GM21423 (cell line): ENCODE measurements at regions not wholly inside any gene's neighbourhood (a gene's known extent, or its start where the extent isn't known, plus 50 kb on each side); places are given as distances from the start of the nearest gene placed in this dataset.
A peak's percentile ranks its signal among the peaks of the same experiment; 100 is the strongest.

Experiments
- ATAC-seq: cut with Tn5 transposase; IDR thresholded peaks from one replicate; pipeline ENCODE4 v1.9.1; 2021; ENCODE audit warnings: mild to moderate bottlenecking, moderate library complexity; ENCODE audit not compliant: unreplicated experiment

DNA sequence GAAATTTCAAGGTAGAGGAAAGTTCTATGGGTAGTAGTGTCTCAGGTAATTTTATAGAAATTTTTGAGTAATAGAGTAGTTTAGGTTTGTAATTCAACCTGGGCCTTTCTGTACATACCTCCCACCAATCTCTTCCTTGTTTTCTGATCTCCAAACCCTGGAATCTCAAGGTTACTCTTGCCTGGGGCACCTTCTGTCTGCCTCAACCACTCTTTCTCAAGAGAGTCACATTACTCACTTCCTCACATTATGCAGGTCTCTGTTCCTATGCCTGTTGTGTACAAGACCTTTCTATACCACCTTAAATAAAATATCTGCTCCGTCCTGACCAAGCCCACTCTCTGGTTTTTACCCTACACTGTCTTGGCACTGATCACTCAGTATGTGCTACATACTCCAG lies 412.6 kb upstream of the CTNND2 start:
- ATAC-seq, result no peak

DNA sequence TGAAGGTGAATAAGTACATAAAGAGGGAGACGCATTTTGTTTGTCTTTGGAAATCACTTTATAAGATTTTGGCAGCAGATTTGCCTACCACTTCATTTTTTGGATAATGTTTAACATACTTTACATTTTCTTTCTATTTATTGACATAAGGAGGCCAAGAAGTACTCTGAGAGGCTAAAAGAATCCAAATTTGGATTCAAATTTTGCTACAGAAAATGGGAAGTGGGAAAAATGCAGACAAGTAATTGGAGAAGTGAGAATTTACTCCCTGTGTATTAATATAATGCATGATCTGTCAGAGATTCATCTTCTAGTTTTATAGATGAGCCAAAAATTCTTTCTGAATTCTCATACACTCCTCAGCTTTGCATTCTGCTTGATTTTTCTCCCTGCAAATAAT lies 411.2 kb upstream of the CTNND2 start:
- ATAC-seq, result no peak

DNA sequence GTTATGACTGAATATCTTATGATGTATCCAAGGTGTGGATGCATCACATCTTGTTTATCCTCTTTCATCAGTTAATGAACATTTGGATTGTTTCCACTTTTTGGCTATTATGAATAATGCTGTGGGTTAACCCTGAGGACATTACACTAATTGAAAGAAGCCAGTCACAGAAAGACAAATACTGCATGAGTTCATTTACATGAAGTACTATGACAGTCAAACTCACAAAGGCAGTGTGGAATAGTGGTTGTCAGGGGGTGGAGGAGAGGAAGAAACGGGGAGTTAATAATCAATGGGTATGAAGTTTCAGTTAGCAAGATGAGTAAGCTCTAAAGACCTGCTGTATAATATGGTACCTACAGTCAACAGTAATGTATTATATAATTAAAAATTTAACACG lies 409.4 kb upstream of the CTNND2 start:
- peak; percentile 93 for ATAC-seq

DNA sequence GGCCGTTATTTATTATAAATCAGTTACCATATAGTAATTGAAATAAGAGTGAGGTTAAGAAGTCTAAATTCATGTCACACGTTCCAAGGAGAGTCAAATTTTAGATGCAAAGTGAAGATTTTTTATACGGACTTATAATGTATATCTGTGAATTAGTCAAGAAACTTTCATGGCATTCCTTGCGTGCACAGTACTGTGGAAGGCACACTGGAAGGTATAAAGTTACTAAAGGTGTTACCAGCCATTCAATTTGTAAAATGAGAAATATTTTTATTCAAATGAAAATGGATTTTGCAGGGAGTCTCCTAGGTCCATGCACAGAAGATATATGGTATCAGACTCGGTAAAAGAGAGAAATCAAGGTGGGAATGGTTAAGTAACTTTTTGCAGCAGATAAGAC lies 408.1 kb upstream of the CTNND2 start:
- ATAC-seq, result no peak

DNA sequence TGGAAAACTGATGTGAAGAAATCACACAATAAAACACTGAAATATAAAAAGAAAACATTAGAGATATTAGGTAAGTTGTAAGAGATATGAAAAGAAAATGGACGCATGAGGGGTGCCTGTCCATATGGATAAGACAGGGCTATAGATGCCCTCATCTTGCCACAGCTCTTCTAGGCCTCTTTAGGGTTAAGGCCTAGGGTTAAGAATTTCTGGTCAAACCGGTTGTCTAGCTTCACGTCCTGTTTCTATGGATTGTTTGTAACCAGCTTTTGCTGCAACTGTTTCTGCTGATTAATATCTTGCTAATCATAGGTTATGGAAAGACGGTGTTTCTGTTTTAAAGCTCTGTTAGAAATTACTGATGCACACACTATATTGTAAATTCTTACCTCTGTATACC lies 389.9 kb upstream of the CTNND2 start:
- ATAC-seq, result no peak

DNA sequence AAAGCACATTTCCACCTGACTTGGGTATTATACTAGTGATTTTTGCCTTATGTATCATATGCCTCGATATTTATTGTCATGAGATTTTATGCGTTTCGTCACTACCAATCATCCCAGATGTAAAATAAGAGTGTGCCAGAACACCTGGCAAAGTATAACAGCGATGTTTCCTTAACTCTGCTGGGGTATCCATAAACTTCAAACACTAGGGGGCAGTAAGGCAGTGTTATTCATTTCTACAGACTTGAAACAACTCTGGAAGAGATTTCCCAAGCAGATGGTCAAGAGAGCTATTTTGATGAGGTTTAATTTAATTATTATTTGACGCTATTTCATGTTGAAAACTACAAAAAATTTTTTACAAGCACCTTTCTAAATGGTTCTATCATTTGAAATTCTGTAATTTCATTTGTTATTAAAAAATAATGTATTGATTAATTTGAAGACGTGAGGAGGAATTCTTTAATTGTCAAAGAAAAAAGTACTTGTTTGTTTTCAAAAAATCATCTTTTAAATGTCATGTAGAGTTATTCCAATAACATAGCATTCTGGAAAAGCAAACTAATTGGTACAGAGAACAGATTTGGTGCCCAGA lies 388.5 kb upstream of the CTNND2 start:
- no peak for ATAC-seq

DNA sequence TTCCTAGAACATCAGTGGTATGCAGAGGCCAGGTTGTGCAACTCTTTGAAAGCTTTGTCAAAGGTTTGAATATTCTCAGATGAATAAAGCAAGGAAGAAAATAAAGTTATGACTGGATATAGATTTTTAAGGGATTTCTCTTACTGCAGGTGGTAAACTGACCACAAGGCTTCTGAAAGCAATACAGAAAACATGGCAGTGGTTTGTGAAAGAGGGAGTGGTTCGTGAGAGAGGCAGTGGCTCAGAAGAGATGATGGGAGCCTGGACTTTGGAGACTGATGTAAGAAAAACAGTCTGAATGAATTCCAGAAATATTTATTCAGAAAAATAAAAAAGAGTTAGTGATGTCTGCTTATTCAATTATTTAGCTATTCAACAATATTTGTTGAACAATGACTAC lies 380.4 kb upstream of the CTNND2 start:
- no peak for ATAC-seq

DNA sequence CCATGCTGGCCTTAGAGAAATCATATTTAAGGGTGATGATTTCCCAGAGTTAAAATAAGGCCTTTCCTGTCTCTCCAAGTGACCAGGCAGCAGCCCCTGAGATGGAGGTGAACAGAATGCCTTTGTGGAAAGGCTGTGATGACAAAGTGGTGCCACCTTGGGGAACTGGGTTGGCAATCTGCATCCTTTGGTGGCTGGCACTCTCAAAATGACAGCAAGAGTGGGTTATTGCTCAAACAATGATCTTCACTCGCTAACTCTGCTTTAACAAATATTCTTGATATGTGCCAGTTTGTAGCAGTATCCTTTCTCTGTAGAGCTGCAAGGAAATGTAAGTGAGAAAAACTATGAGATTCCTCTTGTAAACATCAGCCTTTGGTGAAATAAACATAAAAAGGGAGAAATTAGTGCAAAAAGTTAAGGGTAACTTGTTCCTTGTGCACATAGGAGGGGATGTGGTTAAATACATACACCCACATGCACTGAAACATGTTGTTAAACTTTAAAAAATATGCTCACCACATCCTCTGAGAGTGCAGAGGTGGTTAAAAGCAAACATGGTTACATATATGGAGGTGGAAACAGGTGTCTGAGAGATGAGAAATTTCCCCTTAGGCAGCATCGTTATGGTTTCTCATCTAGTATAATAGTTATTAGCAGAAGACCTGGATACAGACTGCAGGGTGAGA lies 373.4 kb upstream of the CTNND2 start:
- peak; percentile 98 for ATAC-seq

DNA sequence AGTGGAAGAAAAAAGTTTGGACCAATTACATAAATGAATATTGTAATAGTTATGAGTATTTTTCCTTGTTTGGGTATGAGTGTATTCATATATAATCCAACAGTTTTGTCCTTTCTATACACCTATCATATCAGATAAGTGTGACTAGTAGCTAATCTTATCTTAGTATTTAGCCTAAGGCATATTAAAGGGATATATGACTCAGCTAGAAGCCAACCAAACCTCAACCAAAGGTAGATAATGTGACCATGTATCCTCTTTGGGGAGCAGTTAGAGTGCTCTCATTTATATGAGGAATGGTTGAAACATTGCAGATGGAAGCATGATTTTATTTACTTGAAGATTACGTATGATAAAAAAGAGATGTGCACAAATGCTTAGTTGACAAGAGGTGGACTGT lies 370.0 kb upstream of the CTNND2 start:
- ATAC-seq, result no peak

DNA sequence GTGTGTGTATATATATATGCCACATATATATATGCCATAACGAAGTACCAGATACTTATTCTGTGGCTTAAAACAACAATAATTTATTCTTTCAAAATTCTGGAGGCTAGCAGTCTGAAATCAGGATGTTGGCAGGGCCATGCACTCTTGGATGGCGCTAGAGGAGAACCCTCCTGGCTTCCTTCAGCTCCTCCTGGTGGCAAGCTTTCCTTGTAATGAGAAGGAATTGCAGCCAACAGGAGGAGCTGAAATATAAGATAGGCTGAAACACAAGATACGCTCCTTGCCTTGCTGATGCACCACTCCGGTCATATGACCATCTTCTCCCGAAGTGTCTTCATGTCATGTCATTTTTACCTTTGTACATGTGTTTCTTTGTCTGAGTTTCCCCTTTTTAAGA lies 368.1 kb upstream of the CTNND2 start:
- ATAC-seq, result no peak

DNA sequence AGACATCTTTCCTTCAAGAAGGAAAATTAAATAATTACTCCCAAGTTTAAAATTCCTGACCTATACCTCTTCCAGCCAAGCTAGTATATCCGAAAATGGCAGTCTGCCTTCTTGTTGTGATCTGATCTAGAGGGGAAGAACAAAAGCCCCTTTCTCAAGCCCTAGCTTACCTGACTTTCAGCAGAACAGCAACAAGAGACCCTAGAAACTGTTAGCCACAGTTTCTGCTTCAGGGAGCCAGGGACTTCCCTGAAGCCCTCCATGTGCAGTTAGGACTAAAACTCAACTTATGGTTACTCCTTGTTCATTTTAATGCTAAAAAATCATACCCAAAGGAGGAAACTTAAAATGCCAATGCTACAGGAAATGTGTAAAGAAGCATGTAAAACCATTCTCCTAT lies 366.7 kb upstream of the CTNND2 start:
- no peak for ATAC-seq

DNA sequence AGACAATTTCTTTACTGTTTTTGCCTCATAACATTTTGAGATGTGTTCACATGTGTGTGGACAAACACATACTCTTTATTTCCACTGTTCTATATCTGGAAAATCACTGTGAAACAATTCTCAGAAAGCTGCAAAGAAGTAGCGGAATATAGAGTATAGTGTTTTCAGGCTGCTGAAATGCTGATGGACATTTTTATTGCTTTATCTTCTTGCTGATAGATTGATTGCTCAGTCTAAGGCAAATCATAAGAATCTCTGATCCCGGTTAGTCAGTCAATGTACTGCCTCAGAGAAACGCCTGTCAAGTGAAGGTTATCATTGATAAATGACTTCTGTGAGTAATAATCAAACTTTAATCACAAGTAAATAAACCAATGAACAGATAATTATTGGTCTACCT lies 364.9 kb upstream of the CTNND2 start:
- ATAC-seq, result no peak

DNA sequence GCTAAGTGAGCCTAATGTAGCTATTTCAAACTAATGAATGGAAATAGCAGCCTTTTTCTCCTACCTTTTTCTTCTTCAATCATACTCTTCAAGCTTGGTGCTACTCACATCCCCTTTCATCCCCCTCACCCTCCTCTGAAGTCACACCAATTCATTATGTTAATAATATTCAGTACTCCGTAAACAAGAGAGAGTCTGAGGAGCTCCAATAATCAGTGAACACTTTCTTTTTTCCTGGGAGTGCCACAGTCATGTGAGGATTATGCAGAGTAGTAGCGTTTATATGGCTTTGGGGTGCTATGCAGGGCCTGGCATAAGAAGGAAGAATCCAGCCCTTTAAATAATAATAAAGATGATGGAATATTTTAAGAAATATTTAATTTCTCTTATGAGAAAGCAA lies 354.3 kb upstream of the CTNND2 start:
- no peak for ATAC-seq

DNA sequence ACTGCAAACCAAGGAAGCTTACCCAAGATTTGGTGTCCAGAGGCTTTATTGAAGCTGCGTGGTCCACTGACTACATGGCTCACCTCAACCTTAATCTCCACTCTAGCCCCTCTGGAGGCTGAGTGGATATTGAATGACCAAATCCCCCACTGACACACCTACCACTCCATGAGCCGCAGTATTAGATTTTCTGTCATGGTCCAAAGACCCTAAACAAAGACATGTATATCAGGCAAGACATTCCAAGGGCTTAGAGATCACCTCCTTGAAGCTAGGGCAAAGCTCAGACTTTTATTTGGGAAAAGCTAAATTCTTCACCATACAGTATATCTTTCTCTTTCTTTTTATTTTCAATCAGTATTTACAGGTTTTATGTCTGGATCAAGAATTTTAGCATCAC lies 346.2 kb upstream of the CTNND2 start:
- no peak for ATAC-seq

DNA sequence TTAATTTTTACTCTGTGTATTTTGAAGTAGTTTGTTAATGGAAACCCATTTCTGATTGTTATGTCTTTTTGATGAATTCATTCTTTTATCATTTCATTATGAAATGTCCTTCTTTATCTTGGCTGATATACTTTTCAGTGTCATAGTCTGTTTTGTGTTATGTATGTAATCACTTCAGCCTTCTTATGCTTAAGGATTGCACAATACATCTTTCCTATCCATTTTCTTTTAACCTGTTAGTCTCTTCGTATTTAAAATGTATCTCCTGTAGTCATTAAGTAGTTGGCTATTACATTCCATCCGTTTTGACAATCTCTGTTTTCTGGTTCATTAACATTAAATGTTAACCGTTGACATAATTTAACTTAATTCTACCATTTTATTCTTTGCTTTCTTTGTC lies 344.6 kb upstream of the CTNND2 start:
- no peak for ATAC-seq

DNA sequence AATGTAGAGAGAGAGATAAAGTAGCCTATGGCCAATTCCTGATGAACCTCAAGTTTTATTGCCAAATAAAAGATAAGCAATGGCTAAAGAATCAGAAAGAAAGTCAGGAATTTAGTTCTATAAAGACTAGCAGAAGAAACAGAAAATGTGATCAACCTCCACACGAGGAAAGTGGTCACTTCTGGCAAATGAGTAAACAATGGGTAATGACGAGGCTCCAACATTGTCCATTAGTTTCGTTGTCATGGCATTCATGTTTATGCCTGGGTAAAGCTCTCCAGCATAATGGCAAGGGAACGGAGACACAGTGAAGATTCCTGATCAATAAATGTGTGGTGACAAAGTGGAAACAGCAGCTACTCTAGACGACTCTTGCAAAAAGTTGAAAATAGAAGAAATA lies 341.8 kb upstream of the CTNND2 start:
- no peak for ATAC-seq

DNA sequence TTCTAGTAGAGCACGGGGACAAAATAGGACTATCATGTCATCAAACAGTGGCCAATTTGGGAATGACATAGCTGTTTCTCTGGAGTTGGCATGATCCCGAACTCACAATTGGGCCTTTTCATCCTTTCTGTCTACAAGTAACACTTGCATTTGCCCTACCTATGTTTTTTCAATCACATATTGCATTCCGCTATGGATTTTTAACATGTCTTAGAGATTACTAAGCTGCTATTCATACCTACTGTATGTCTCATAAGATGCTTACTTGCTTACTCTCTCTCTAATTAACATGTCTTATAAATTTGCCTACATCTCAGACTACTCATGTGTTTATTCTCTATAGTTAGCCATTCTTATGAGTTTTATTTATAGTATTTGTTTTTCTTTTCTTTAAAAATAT lies 341.2 kb upstream of the CTNND2 start:
- no peak for ATAC-seq

DNA sequence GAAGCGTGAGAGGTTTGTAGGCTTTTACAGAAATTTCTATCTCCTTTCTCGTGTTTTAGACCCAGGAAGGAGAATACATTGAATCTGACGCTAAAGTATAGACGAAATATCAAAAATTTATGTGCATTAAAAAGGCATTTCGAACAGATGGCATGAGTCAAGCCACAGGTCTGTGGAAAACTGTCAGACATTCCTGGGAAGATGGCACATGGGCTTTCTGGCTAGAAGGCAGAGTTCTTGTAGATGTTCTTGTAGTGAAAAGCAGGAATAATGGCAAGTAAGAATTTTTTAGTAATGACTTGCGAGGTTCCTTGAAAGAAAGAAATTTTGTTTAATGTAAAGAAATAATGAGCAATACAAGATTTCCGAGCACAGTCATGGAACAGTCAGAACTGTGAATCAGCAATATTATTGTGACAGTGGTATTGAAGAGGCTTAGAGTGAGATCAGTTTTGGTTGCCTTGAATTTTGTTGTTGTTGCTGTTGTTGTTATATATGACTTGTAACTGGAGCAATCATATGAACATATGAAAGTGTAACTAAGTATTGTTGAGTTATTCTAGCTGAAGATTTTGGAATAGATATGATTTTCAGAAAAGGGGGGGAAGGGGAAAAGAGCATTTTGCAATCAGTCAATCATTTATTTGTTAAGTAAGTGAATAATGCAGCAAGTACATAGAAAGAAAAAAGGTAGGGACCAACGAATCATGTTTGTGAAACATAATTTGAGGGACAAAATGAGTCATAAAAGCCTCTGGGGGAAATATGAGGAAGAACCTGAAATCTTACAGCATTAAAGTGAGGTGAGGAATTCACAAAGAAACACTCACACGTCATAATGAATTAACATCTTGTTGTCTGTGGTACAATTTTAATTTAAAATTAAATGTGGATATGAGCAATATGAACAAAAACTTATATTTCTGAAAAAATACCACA lies 339.0 kb upstream of the CTNND2 start:
- no peak for ATAC-seq

DNA sequence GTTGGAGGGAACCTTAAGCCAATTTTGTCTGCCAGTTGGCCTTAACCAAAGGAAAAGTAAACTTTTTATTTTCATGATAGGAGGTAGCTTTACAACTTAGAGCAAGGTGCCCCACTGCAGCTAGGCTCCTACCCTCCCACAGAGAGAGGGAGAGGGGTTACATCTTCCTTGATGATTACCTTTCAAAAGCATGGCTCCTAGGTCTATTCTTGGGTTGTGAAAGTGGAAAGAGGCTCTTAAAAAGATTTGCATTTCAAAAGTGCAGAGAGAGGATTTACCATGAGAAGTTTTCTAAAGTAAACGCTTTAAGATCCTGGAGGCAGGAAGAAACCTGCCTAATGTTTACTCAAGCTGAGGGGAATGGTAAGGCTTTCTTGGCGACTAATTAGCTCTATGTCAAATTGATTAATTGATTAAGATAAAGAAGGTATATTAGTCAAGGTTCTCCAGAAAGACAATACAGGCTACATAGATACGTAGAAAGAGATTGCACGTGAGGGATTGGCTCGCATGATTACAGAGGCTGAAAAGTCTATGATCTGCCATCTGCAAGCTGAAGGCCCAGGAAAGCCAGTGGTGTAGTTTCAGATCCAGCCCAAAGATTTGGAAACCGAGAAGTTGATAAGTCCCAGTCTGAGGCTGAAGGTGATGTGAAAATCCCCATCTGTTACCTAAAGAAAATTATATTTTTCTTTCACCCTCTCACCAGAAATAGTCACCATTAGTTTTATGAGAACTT lies 333.8 kb upstream of the CTNND2 start:
- no peak for ATAC-seq

DNA sequence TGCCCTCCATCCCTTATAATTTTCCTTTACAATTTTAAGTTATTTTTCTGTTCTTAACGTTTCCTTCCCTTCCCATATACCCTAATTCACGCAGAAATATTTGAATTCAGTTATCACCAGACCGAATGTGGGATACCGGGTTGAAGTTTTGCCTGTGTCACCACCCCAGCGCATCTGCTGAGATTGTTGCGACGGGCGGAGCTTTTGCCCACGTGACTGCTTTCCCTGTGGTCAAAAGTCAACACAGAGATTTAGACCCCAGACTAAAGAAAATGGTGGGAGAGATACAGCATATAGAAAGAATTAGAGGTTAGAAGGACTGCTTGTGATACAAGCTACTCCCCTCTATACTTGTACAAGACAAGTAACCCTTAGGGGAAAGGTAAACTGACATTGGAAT lies 326.4 kb upstream of the CTNND2 start:
- no peak for ATAC-seq

DNA sequence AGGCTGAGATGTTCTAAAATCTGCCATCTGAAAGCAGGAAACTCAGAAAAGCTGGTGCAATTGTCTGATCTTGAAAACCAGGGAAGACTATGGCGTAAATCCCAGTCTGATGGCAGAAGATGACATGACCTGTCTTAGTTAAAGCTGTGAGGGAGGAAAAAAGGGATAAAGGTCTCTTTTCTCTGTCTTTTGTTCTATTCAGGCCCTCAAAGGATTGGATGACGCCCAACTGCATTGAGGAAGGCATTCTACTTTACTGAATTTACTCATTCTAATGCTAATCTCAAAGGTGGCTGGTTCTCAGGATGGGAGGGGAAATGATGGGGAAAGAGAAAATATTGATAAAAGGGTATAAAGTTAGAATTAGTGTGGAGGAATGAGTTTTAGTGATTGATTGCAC lies 312.8 kb upstream of the CTNND2 start:
- no peak for ATAC-seq
